NCI-H2171 (cell line): ENCODE measurements at regions not wholly inside any gene's neighbourhood (a gene's known extent, or its start where the extent isn't known, plus 50 kb on each side); places are given as distances from the start of the nearest gene placed in this dataset.

ENCODE experiments used
- DNase-seq: peaks from one replicate; lab custom pipeline; 2025; lab: John Stamatoyannopoulos, UW

DNA sequence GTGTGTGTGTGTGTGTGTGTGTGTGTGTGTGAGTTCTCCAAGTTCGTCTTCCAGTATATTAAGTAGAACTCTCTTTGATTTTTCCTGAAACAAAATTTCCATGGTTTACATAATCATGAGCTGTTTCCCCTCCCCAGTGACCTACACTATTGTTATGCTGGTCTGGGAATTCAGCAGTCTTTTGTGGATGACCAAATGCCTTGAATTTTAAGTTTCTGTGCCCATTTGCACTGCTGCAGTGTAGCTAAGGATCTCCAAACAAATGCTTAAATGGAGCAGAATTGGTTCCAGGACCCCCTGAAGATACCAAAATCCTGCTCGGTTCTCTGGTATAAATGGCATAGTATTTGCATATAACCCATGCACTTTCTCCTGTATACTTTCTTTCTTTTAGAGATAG lies 77.2 kb upstream of the SLC34A2 start:
- DNase-seq: no peak

DNA sequence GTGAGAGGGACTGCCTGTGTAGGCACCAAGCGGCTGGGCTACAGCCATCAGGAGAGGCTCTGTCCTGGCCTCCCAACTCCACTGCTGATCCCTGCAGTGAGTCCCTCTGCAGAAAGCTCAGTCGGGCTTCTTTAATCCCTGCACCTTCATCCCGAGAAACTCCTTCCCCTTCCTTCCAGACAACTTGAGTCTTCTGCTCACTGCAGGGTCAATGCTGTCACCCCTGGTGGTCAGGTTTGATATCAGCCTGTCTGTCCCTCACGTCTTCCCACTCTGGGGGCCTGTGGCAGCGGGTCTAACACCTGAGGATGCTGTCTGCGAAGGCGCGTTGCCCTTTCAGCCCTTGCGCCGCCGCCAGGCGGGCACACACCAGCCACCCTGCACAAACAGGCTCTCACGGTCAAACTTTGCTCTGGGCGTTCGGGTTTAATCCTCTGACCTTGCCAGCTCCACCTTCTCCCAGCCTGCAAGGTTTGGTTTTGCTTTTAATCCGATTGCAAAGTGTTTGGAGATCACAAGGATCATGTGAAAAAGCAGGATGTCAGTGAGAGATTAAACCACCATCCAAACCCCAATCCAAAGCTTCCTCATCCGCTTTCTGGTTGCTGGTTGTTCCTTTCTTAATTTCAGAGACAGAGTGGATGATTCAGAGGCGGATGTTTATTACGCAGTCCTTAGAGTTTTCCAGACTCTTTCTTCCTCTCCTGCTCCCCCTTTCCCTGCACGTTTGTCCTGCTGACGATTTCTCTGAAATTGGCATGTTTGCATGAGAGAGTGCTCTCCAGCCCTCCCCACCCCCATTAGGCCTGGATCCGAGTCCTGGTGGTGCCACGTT lies 74.8 kb upstream of the SLC34A2 start:
- DNase-seq: no peak

DNA sequence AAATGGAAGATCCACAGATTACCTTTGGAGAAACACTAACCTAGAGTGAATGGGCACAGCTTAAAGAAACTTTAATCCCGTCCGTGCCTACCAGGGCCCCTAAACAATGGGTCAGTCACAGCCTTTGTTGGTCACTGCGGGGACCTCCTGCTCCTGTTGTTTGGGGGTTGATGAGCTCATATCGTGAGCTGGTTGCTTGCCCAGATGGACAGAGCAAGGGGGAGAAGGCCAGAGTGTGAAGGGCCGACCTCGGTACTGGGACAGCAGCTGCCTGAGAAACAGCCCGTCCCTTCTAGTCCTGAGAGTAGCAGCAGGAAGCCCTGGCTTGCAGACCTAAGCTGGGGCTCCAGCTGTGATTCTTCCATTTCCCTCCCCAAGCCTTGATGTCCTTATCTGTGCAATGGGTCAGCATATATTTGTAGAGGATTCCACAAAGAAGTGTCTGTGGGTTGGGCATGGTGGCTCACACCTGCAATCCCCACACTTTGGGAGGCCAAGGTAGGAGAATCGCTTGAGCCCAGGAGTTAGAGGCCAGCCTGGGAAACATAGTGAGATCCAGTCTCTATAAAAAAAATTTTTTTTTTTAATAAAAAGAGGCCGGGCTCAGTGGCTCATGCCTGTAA lies 69.6 kb upstream of the SLC34A2 start:
- no peak for DNase-seq

DNA sequence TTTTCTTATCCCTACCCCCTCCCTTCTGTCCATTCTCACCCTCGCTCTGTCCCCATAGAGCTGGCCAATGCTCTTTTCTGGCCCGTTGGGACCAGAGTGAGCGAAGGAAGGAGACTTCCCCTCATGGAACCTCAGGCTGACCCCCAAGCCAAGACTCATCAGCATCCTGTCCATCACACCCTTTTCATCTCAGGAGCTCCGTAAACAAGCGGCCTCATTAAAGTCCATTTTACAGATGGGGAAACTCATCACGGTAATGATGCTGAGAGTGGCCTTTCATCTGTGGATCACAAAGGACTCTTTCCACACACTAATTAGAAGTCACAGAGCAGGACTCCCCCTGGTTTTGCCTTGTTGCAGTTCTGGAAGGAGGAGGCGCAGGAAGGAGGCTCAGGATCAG lies 67.4 kb upstream of the SLC34A2 start:
- no peak for DNase-seq

DNA sequence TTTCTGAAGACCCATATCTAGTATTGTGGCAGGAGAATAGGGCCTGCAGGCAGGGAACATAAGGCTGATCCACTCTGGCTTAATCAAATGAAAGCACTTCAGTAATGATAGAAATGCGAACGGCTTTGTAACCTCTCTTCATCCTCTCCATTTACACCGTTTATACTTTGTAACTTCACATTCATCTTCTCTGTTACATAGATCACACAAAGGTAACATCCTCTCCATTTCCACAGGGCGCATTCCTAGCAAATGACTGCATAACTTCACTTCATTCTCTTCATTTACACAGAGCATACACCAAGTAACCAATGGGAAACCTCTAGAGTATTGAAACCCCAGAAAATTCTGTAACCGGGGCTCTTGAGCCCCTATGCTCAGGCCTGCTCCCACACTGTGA lies 65.5 kb upstream of the SLC34A2 start:
- no peak for DNase-seq

DNA sequence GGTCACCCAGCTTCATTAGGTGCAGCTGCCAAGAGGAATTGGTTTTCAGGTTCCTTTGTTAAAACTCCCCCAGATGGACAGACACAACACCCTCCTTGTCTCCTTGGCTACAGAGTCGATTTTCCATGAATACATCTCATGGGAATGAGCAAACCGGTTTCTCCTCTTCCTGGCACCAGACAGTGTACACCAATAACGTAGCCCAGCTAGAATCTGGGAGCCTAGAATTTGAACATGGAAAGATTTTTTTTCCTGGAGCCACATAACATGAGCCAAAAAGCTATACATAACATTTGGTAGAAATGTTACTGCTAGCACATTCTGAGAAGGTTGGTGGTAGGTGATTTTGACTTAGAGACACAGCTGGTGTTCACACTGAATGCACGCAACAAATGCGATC lies 62.9 kb upstream of the SLC34A2 start:
- DNase-seq: no peak
